Inflammatory macrophage treated with lipopolysaccharide for 1 hour (primary cell): ENCODE measurements at regions not wholly inside any gene's neighbourhood (a gene's known extent, or its start where the extent isn't known, plus 50 kb on each side); places are given as distances from the start of the nearest gene placed in this dataset.
"Not testable (repeated sequence)": the region's sequence is repeated elsewhere in the genome, so short reads cannot be mapped to it uniquely, and the experiment has no call there.

Source experiments
- DNase-seq, 2 donors: peaks; one replicate each; pipeline ENCODE4 v3.0.0-alpha.2; 2020 to 2022

DNA sequence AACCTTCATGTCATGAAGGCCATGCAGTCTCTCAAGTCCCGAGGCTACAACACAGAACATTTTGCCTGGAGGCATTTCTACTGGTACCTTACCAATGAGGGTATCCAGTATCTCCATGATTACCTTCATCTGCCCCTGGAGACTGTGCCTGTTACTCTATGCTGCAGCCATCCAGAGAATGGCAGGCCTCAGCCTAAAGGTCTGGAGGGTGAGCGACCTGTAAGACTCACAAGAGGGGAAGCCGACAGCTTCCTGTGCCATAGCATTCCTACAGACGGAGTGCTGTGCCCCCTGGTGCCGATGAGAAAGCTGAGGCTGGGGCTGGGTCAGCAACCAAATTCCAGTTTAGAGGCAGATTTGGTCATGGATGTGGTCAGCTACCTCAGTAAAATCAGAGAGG is 51.3 kb upstream of the CADPS start:
- no peak for DNase-seq

GRCh38 chr3:62928256-62928655 is 53.0 kb upstream of the CADPS start:
- DNase-seq = no peak

GRCh38 chr3:62929771-62930170 is 54.6 kb upstream of the CADPS start:
- DNase-seq = no peak

GRCh38 chr3:62935793-62936192 is 60.6 kb upstream of the CADPS start:
- DNase-seq = no peak

DNA sequence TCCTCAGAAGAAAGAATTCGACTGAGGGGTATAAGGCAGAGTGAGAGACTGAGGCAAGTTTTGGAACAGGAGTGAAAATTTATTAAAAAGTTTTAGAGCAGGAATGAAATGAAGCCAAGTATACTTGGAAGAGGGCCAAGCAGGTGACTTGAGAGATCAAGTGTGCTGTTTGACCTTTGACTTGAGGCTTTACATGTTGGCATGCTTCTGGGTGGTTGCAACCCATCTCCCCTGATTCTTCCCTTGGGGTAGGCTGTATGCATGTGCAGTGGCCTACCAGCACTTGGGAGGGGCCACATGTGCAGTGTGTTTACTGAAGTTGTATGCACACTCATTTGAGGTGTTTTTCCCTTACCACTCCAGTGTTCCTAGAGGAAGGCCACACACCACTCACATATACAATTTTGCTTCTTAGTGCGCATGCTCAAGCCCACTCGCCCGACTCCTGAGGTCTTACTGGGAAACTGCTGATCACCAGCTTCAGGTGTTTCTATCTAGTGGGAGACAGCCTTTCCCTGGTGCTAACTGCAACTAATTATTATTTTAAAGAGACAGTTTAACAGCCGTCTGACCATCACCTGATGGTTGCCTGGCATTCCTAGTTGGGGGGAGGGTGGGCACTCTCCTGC is 61.5 kb upstream of the CADPS start:
- DNase-seq = no peak

GRCh38 chr3:62938583-62938982 is 63.4 kb upstream of the CADPS start:
- DNase-seq = no peak

GRCh38 chr3:62939707-62940106 is 64.5 kb upstream of the CADPS start:
- DNase-seq = no peak

DNA sequence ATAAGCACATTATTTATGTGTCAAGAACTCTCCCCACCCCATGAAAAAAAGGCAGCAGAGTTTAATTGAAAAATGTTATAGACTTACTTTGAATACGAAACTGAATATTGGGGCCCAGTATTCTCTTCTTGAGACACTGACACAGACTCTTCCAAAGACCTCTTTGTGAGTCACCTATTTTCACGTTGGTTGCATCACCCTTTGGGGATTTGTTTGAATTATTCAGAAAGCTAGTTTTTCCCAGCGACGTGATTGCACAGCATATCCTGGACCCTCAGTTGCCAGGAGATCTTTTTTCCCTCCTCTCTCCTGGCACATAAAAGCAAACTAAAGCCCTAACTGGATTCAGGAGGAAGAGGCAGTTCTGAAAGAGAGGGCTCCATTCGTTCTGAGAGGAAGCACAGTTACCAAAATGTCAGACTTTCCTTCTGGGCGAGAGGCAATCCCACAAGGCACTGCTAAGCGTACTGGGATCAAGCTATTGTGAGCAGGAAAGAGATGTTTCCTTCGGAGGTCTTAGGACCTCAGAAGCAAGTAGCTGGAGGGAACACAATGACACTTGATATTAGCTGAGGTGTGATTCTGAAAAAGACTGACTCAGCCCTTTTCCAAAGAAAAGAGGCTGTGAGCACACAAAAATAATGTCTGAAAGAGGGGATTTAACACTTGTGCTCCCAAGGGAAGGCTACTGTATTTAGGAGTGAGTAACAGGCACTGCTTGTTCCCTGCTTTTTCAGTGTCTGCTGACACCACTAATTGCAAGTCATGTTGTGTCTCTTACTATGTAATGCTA is 65.8 kb upstream of the CADPS start:
- DNase-seq = no peak

- no peak for DNase-seq
Measured at GRCh38 chr3:62942227-62942626, 67.0 kb upstream of the CADPS start.

GRCh38 chr3:62942764-62943163 is 67.5 kb upstream of the CADPS start:
- no peak for DNase-seq

DNA sequence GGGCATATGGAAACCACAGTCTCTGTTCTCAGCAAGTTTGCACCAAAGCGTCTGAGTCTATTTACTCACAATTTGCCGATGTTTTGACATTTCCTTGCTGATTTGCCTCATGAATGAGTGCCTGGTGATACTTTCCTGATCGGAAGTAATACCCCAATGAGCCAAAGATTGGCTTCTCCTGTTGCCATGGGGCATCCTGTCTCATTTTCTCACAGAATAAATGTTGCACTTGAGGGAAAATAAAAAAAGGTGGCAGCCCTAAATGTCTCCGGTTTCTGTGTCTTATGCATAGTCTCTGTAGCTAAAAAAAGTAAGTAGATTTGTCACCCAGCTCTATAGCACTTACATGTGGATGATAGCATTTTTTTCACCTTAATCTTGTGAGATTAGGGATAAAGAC is 73.7 kb upstream of the CADPS start:
- no peak for DNase-seq

DNA sequence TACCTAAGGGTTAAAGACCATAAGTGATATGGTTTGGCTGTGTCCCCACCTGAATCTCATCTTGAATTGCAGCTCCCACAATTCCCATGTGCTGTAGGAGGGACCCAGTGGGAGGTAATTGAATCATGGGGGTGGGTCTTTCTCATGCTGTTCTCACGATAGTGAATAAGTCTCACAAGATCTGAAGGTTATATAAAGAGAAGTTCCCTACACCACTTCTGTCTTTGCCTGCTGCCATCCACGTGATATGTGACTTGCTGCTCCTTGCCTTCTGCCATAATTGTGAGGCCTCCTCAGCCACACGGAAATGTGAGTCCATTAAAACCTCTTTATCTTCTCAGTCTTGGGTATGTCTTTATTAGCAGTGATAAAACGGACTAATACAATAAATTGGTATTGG is 75.0 kb upstream of the CADPS start:
- no peak for DNase-seq

DNA sequence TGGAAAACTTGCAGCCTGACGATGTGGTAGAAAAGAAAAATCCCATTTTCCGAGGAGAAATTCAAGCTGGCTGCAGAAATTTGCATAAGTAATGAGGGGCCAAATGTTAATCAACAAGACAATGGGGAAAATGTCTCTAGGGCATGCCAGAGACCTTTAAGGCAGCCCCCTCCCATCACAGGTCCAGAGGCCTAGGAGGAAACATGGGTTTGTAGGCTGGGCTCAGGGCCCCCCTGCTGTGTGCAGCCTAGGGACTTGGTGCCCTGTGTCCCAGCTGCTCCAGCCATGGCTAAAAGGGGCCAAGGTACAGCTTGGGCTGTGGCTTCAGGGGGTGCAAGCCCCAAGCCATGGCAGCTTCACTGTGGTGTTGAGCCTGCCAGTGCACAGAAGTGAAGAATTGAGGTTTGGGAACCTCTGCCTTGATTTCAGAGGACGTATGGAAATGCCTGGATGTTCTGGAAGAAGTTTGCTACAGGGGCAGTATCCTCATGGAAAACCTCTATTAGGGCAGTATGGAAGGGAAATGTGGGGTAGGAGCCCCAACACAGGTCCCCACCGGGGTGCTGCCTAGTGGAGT is 75.9 kb upstream of the CADPS start:
- DNase-seq = no peak

DNA sequence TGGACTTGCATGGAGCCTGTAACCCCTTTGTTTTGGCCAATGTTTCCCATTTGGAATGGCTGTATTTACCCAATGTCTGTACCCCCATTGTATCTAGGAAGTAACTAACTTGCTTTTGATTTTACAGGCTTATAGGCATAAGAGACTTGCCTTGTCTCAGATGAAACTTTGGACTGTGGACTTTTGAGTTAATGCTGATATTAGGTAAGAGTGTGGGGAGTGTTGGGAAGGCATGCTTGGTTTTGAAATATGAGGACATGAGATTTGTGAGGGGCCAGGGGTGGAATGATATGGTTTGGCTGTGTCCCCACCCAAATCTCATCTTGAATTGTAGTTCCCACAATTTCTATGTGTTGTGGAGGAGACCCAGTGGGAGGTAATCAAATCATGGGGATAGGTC is 76.7 kb upstream of the CADPS start:
- DNase-seq = not testable (repeated sequence)

DNA sequence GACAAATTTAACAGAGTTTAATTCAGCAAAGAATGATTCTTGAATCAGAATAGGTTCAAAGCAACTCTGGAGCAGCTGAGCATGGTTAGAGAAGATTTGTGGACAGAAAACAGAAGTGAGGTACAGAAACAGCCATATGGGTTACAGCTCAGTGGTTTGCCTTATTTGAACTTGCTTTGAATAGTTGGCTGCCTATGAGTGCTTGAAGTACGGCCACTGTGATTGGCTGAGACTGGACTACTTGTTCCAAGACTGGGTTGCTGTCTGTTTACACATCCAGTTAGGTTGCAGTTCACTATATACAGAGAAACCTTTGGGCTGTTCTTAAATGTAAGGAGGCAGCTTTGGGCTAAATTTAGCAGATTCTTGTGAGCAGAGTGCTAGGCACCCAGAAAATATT is 79.4 kb upstream of the CADPS start:
- no peak for DNase-seq

- no peak for DNase-seq
Measured at GRCh38 chr3:62955126-62955525, 79.9 kb upstream of the CADPS start.

DNA sequence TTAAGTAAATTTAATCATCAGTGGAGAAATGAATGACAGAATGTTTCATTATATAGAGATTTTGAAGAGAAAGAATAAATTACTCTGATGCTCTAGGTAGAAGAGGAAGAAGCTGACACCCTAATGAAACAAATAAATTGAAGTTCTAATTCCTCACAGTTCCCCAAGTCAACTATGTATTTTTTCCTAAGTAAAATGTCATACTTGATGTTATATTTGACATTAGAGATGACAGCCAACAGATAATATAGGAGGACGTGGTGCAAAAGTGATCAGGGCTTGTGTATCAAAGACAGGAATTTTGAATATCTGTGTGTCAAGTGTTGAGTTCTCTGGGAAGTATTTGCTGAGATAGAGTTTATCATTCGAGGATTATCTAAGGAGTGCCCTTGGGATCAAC is 81.2 kb upstream of the CADPS start:
- no peak for DNase-seq

DNA sequence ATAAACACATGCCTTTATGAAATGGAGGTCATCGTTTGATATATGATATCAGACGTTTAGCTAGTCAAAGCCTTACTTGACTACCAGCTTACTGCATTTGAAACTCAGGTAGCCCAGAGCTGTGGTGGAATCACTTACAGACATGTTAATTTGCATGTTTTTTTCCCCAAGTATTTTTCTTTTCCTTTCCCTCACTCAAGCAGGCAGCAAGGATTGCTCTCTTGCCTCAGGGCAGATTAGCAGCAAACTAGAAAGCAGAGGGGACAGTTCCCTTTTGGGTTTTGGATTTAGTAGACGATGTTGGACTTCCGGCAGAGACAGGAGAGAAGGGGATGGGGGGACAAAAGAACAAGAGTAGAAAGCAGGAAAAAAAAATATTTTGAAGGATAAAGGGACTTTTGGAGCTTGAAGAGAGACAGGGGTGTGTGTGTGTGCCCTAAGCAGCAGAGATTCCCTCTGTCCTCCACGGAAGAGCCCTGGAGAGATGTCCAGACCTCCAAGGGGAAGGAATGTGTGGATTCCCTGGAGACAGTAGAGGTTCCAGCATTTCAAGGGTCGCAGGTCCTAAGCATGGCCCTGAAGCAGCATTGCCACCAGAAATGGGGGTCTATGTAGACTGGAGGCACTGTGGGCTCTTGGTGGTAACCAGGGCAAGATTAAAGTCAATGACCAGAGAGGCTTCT is 86.8 kb upstream of the CADPS start:
- no peak for DNase-seq

GRCh38 chr3:62962714-62963113 is 87.5 kb upstream of the CADPS start:
- no peak for DNase-seq

GRCh38 chr3:62965311-62965710 is 90.1 kb upstream of the CADPS start:
- no peak for DNase-seq

DNA sequence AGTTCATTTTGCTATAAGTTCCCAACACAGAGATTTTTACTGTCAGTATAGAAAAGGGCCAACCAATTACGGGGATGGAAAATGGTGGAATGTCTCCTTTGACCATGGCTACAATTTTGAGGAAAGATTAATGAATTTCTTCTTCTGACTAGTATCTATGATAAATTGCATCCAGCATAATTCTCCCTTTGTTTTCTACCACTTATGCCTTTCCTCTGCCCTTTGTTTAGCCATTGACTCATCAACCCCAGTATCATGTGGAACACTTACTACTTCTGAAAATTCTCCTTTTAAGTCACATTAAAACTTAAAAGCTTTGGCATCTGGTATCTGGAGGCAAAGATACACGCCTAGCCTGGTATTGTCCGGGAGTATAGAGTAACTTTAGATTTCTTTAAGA is 92.9 kb upstream of the CADPS start:
- no peak for DNase-seq

DNA sequence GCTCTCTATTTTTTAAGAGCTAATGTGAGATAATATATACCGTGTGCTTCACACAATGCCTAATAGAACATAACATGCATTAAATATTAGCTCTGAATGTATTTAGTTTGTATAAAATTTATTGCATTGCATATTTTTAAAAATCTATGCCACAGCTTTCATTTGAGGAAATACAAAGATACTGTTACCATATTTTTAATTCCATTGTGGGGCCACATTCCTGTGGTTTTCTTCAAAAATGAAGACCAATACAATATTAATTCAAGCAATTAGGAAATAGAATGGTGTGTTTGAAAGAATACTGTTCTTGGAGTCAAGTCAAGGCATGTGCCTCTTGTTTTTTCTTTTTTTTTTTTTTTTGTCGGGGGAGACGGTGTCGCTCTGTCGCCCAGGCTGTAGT is 95.4 kb upstream of the CADPS start:
- DNase-seq = no peak

DNA sequence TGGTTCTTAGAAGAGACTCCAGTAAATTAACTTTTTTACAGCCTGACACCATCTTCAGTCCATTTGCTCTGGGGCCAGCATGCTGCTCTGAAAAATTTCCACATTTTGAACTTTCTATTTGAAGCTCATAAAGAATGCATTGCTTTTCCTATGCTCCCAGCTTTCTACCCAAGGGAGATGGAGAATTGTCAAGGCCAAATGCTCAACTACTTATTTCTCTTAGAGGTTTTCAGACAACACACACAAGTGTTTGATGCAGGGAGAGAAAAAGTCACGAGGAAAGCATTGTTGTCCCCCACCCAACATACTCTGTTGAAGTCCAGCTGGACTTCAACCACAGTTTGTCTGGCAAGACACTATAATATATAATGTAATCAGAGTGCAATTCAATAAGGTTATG is 100.3 kb upstream of the CADPS start:
- DNase-seq = no peak

- DNase-seq = no peak
Measured at GRCh38 chr3:62981962-62982361, 106.7 kb upstream of the CADPS start.
